H9 (cell line): ENCODE measurements at regions not wholly inside any gene's neighbourhood (a gene's known extent, or its start where the extent isn't known, plus 50 kb on each side); places are given as distances from the start of the nearest gene placed in this dataset.

Experiments used
- DNase-seq: peaks from one replicate; pipeline ENCODE4 v3.0.0-alpha.2; 2017
- H2AFZ ChIP-seq: one replicate; pipeline ENCODE4 v1.6.1; 2013; ENCODE audit warnings: mild to moderate bottlenecking, low read length, control low read depth, moderate library complexity
- H2AK5ac ChIP-seq: 2 replicates; pipeline ENCODE4 v1.6.1; 2013; ENCODE audit warnings: low read length, control low read depth, mixed read lengths; ENCODE audit not compliant: insufficient read length
- H2BK120ac ChIP-seq: one replicate; pipeline ENCODE4 v1.6.1; 2013; ENCODE audit warnings: low read depth, mild to moderate bottlenecking, low read length, control low read depth, inconsistent platforms; ENCODE audit not compliant: poor library complexity, severe bottlenecking
- H2BK12ac ChIP-seq: 2 replicates; pipeline ENCODE4 v1.6.1; 2013; ENCODE audit warnings: low read length, control low read depth, mixed read lengths, low read depth; ENCODE audit not compliant: insufficient read length
- H2BK15ac ChIP-seq: 2 replicates; pipeline ENCODE4 v1.6.1; 2013; ENCODE audit warnings: low read depth, low read length, control low read depth
- H2BK20ac ChIP-seq: one replicate; pipeline ENCODE4 v1.6.1; 2013; ENCODE audit warnings: low read depth, mild to moderate bottlenecking, low read length, control low read depth, inconsistent platforms; ENCODE audit not compliant: poor library complexity, severe bottlenecking
- H2BK5ac ChIP-seq: 2 replicates; pipeline ENCODE4 v1.6.1; 2013; ENCODE audit warnings: low read length, control low read depth, mixed read lengths; ENCODE audit not compliant: insufficient read length
- H3K14ac ChIP-seq: 2 replicates; pipeline ENCODE4 v1.6.1; 2013; ENCODE audit warnings: low read length, control low read depth; ENCODE audit not compliant: insufficient read depth
- H3K18ac ChIP-seq: 2 replicates; pipeline ENCODE4 v1.6.1; 2013; ENCODE audit warnings: low read depth, mild to moderate bottlenecking, mixed read lengths, low read length, control low read depth; ENCODE audit not compliant: insufficient read length
- H3K23ac ChIP-seq: 2 replicates; pipeline ENCODE4 v1.6.1; 2013; ENCODE audit warnings: low read length, control low read depth, mixed read lengths, low read depth; ENCODE audit not compliant: insufficient read length
- H3K23me2 ChIP-seq: 2 replicates; pipeline ENCODE4 v1.6.1; 2013; ENCODE audit warnings: low read depth, mild to moderate bottlenecking, mixed read lengths, low read length, control low read depth; ENCODE audit not compliant: insufficient read length, poor library complexity, severe bottlenecking
- H3K27ac ChIP-seq: 2 replicates; pipeline ENCODE4 v1.5.1; 2013; ENCODE audit warnings: low read length, control low read depth, mixed read lengths, low read depth; ENCODE audit not compliant: insufficient read length
- H3K27me3 ChIP-seq: 2 replicates; pipeline ENCODE4 v1.6.1; 2013; ENCODE audit warnings: low read length, control low read depth, inconsistent platforms; ENCODE audit not compliant: insufficient read depth
- H3K4ac ChIP-seq: 2 replicates; pipeline ENCODE4 v1.6.1; 2013; ENCODE audit warnings: low read depth, mild to moderate bottlenecking, control low read depth, inconsistent platforms, low read length, moderate library complexity
- H3K4me1 ChIP-seq: 2 replicates; pipeline ENCODE4 v1.6.1; 2013; ENCODE audit warnings: low read length, control low read depth, inconsistent platforms; ENCODE audit not compliant: insufficient read depth
- H3K4me2 ChIP-seq: 2 replicates; pipeline ENCODE4 v1.6.1; 2013; ENCODE audit warnings: low read length, control low read depth, mixed read lengths; ENCODE audit not compliant: insufficient read length, insufficient read depth
- H3K56ac ChIP-seq: 2 replicates; pipeline ENCODE4 v1.6.1; 2013; ENCODE audit warnings: low read depth, mild to moderate bottlenecking, mixed read lengths, low read length, control low read depth; ENCODE audit not compliant: insufficient read length
- H3K79me1 ChIP-seq: 2 replicates; pipeline ENCODE4 v1.6.1; 2013; ENCODE audit warnings: low read depth, mild to moderate bottlenecking, moderate library complexity, low read length, control low read depth, inconsistent platforms; ENCODE audit not compliant: insufficient read depth, poor library complexity, severe bottlenecking
- H3K79me2 ChIP-seq: 2 replicates; pipeline ENCODE4 v1.6.1; 2013; ENCODE audit warnings: low read length, control low read depth, inconsistent platforms; ENCODE audit not compliant: insufficient read depth
- H3K9ac ChIP-seq: 2 replicates; pipeline ENCODE4 v1.6.1; 2013; ENCODE audit warnings: low read length, control low read depth, mixed read lengths; ENCODE audit not compliant: insufficient read length; ENCODE audit errors: extremely low read depth
- H3K9me3 ChIP-seq: one replicate; pipeline ENCODE4 v1.6.1; 2013; ENCODE audit warnings: low read depth, low read length, inconsistent platforms; ENCODE audit not compliant: control insufficient read depth
- H3T11ph ChIP-seq: one replicate; pipeline ENCODE4 v1.6.1; 2013; ENCODE audit warnings: mild to moderate bottlenecking, low read length, control low read depth, inconsistent platforms
- H4K20me1 ChIP-seq: one replicate; pipeline ENCODE4 v1.6.1; 2013; ENCODE audit not compliant: control insufficient read depth, insufficient read length, insufficient read depth
- H4K5ac ChIP-seq: 2 replicates; pipeline ENCODE4 v1.6.1; 2013; ENCODE audit warnings: low read depth, mild to moderate bottlenecking, mixed read lengths, low read length, control low read depth; ENCODE audit not compliant: insufficient read length
- H4K8ac ChIP-seq: replicated peaks from 2 replicates; pipeline ENCODE4 v1.6.1; 2013; ENCODE audit warnings: low read length, control low read depth, mixed read lengths, low read depth; ENCODE audit not compliant: insufficient read length
- H4K91ac ChIP-seq: 2 replicates; pipeline ENCODE4 v1.6.1; 2013; ENCODE audit warnings: low read depth, mild to moderate bottlenecking, moderate library complexity, mixed read lengths, low read length, control low read depth; ENCODE audit not compliant: insufficient read length
- H3K27ac Mint-ChIP-seq, 3 experiments: 2 replicates in 2 of 3; 3 replicates in 1 of 3; pipeline ENCODE4 v1.8.0; 2020 to 2021; ENCODE audit warnings: mixed read lengths in 3 of 3, mild to moderate bottlenecking in 1 of 3, moderate library complexity in 1 of 3
- H3K27me3 Mint-ChIP-seq: 2 replicates; pipeline ENCODE4 v1.8.0; 2021; ENCODE audit warnings: low read depth, mild to moderate bottlenecking, moderate library complexity, mixed read lengths
- H3K36me3 Mint-ChIP-seq, 3 experiments: 2 replicates in 2 of 3; 3 replicates in 1 of 3; pipeline ENCODE4 v1.8.0; 2020 to 2021; ENCODE audit warnings: low read depth in 3 of 3, mixed read lengths in 3 of 3; ENCODE audit not compliant: insufficient read depth in 1 of 3
- H3K4me1 Mint-ChIP-seq, 2 experiments: 2 replicates each; pipeline ENCODE4 v1.8.0; 2020; ENCODE audit warnings: mixed read lengths in 2 of 2
- H3K4me3 Mint-ChIP-seq, 2 experiments: 2 replicates in 1 of 2; 3 replicates in 1 of 2; pipeline ENCODE4 v1.8.0; 2020 to 2021; ENCODE audit warnings: mild to moderate bottlenecking in 2 of 2, mixed read lengths in 2 of 2, moderate library complexity in 1 of 2
- H3K9me3 Mint-ChIP-seq, 2 experiments: 2 replicates in 1 of 2; 3 replicates in 1 of 2; pipeline ENCODE4 v1.8.0; 2020; ENCODE audit warnings: mild to moderate bottlenecking in 2 of 2, mixed read lengths in 2 of 2, moderate library complexity in 1 of 2
- CTCF ChIP-seq: fragments of 200-600 bp; sonication (generic); conservative IDR thresholded peaks from 3 replicates; pipeline ENCODE4 v1.8.0; 2021; ENCODE audit warnings: antibody characterized with exemption, mild to moderate bottlenecking
- WGBS: extraction: QIAGEN DNeasy Blood & Tissue Kit; methylation state at CpG from one replicate; pipeline ENCODE4 v1.1.7; 2013; ENCODE audit warnings: missing lambda C conversion rate, low lambda C conversion rate, mixed read lengths; ENCODE audit not compliant: insufficient read length; ENCODE audit errors: extremely low coverage; 5-methylcytosine and 5-hydroxymethylcytosine counted together

- no peak overlapping the region for H3K4me3 Mint-ChIP-seq
- Histone ChIP-seq H3K79me1 (no peaks in the 10 kb centered on the region), H3K9me3 (no peaks in the 10 kb centered on the region), H4K5ac (no peak overlapping the region), H4K8ac (no peak overlapping the region), H3K27ac (no peak overlapping the region), H2BK12ac (no peak overlapping the region), H3K79me2 (no peaks in the 10 kb centered on the region), H4K20me1 (no peaks in the 10 kb centered on the region), H3K23me2 (no peaks in the 10 kb centered on the region), H4K91ac (no peak overlapping the region), H3K56ac (no peak overlapping the region), H3K4ac (no peak overlapping the region), H3K4me2 (no peak overlapping the region), H2BK5ac (no peak overlapping the region), H3K14ac (no peak overlapping the region), H2BK20ac (no peak overlapping the region), H3K9ac (no peak overlapping the region), H3K4me1 (no peaks in the 10 kb centered on the region), H3K18ac (no peak overlapping the region), H2AK5ac (no peak overlapping the region), H2BK15ac (no peak overlapping the region), H3K23ac (no peak overlapping the region), H2BK120ac (no peak overlapping the region), H3T11ph (no peak overlapping the region), H2AFZ (no peak overlapping the region), H3K27me3 (no peaks in the 10 kb centered on the region)
- whole genome bisulfite sequencing = no CpG with 5 or more reads among the region's 3 CpGs
- no peak overlapping the region for H3K27ac Mint-ChIP-seq
- H3K27me3 Mint-ChIP-seq = no peaks in the 10 kb centered on the region
- no peak for TF ChIP-seq CTCF
- H3K4me1 Mint-ChIP-seq = peaks cover 14 to 25% of the 10 kb centered on the region in 2 experiments
- no peaks in the 10 kb centered on the region for H3K9me3 Mint-ChIP-seq
- no peaks in the 10 kb centered on the region for H3K36me3 Mint-ChIP-seq
- no peak for DNase-seq
Measured at GRCh38 chr7:15829691-15830090, 143.2 kb upstream of the MEOX2 start.
